ENCODE measurements at regions not wholly inside any gene's neighbourhood (a gene's known extent, or its start where the extent isn't known, plus 50 kb on each side); places are given as distances from the start of the nearest gene placed in this dataset.

DNA sequence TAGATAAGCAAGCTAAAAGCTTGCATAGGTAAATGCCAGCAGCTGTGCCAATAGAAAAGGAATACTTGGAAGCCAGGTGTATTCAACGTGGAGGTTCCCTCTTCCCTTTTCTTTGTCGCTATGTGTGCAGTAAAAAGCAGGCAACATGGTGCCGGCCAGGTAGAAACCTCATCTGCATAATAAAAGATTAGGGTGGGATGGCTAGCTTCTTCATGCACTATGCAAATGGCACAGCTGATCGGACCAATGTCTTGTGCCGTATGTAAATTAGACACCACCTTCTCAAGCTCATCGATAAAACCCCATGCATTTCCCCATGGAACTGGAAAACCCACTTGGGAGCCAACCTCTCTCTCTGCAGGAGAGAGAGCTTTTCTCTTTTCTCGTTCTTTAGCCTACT lies 150.9 kb upstream of the FOXK1 start:
- TF ChIP-seq CTCF (IDR thresholded peaks at IDR 0.05) (no peak), REST (IDR thresholded peaks at IDR 0.05; ENCODE audit: insufficient read depth in 1 of 2, low read depth in 2 of 2, low read length in 1 of 2) (no peak), TCF7L2 (IDR thresholded peaks at IDR 0.05; ENCODE audit: low read depth, low read length) (no peak)

All from Panc1 (cell line).